ENCODE measurements at regions not wholly inside any gene's neighbourhood (a gene's known extent, or its start where the extent isn't known, plus 50 kb on each side); places are given as distances from the start of the nearest gene placed in this dataset.

DNA sequence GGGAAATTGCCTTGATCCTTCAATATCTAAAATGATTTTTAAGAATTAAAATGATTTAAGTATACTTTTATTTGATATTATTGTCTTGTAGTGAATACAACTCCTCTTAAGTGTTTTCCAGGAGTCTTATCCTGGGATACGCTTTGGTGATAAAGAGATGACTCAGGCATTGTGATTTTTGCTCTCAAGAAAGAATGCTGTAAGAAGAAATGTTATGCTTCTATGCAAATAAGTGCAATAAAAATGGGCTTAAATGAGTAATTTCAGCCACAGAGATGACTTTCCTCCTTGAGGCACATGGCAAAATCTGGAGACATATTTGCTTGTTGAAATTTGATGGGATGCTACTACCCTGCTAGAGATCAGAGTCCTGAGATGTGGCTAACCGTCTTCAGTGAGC, 358.6 kb upstream of the BCHE start:
- TF ChIP-seq, protein P1, sequence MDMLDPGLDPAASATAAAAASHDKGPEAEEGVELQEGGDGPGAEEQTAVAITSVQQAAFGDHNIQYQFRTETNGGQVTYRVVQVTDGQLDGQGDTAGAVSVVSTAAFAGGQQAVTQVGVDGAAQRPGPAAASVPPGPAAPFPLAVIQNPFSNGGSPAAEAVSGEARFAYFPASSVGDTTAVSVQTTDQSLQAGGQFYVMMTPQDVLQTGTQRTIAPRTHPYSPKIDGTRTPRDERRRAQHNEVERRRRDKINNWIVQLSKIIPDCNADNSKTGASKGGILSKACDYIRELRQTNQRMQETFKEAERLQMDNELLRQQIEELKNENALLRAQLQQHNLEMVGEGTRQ (IDR thresholded peaks at IDR 0.05; ENCODE audit: low read depth, low read length): no peak
- TF ChIP-seq CHD1 (IDR thresholded peaks at IDR 0.05; ENCODE audit: low read depth, low read length) (no peak), BHLHE40 (IDR thresholded peaks at IDR 0.05; ENCODE audit: low read depth, low read length) (no peak), SMC3 (IDR thresholded peaks at IDR 0.05; ENCODE audit: low read depth, low read length) (no peak), FOS (IDR thresholded peaks at IDR 0.05; ENCODE audit: low read depth, low read length) (no peak), NFE2L2 (IDR thresholded peaks at IDR 0.05; ENCODE audit: low read depth, low read length) (no peak)
- TF ChIP-seq, protein P2, sequence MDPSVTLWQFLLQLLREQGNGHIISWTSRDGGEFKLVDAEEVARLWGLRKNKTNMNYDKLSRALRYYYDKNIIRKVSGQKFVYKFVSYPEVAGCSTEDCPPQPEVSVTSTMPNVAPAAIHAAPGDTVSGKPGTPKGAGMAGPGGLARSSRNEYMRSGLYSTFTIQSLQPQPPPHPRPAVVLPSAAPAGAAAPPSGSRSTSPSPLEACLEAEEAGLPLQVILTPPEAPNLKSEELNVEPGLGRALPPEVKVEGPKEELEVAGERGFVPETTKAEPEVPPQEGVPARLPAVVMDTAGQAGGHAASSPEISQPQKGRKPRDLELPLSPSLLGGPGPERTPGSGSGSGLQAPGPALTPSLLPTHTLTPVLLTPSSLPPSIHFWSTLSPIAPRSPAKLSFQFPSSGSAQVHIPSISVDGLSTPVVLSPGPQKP (IDR thresholded peaks at IDR 0.05; ENCODE audit: borderline replicate concordance, low read depth, low read length): no peak
- H2BK120ac ChIP-seq (ENCODE audit: low read depth, low read length): no peak overlapping the region
- H2AK5ac ChIP-seq (ENCODE audit: low read depth, low read length): no peak overlapping the region
- no peak overlapping the region for H3K14ac ChIP-seq (replicated peaks; ENCODE audit: low read depth, low read length)
- H3K18ac ChIP-seq (ENCODE audit: low read depth, low read length): no peak overlapping the region
- H3K27ac ChIP-seq (ENCODE audit: insufficient read depth, low read length): no peak overlapping the region
- no peak overlapping the region for H2AFZ ChIP-seq (replicated peaks; ENCODE audit: low read length, poor library complexity)
- H3K4me2 ChIP-seq (ENCODE audit: low read depth, low read length): no peak overlapping the region
- DNase-seq (peak; percentile 4), ATAC-seq (ENCODE audit: low read depth) (no peak)
- no peaks in the 10 kb centered on the region for H3K9me3 ChIP-seq (ENCODE audit: control insufficient read depth, insufficient read depth, low read length)
- H3K4ac ChIP-seq (ENCODE audit: low read depth, low read length): no peak overlapping the region
- in situ Hi-C loops (cut with MboI; ENCODE audit: low sequenced_read_pairs): no loop called here
- H3K4me3 ChIP-seq (ENCODE audit: insufficient read depth, low read depth, low read length): no peak overlapping the region
- BruUV-seq (replicated peaks): no TSS peak
- H3K79me1 ChIP-seq (ENCODE audit: low read depth in 1 of 2, low read length in 2 of 2): no peaks in the 10 kb centered on the region
- dilution Hi-C loops (cut with HindIII; ENCODE audit: low sequenced_read_pairs, unreplicated experiment): no loop called here
- H4K8ac ChIP-seq (ENCODE audit: low read depth in 2 of 2, low read length in 2 of 2): no peak overlapping the region
- no peak overlapping the region for H4K5ac ChIP-seq (ENCODE audit: low read depth, low read length)
- no CpG with 5 or more reads among the region's 2 CpGs for WGBS, 2 experiments (ENCODE audit: extremely low coverage in 2 of 2, insufficient read length in 1 of 2)
- intact Hi-C loops (cut with micrococcal nuclease): no loop called here
- no peak overlapping the region for H3K9ac ChIP-seq (ENCODE audit: low read depth, low read length)
- H2BK20ac ChIP-seq (ENCODE audit: low read depth, low read length): no peak overlapping the region
- ChIA-PET CTCF (no interaction called here), POLR2A (ENCODE audit: unreplicated experiment) (no interaction called here)
- H3K23ac ChIP-seq (ENCODE audit: low read depth, low read length): no peak overlapping the region
- H3K36me3 ChIP-seq (ENCODE audit: control insufficient read depth, insufficient read depth, low read length): no peaks in the 10 kb centered on the region
- no peak overlapping the region for H4K91ac ChIP-seq (ENCODE audit: insufficient read depth, low read depth, low read length)
- no peaks in the 10 kb centered on the region for H3K4me1 ChIP-seq (ENCODE audit: control insufficient read depth, insufficient read depth, low read length)
- no peaks in the 10 kb centered on the region for H3K9me1 ChIP-seq (ENCODE audit: insufficient read depth, low read length)
- no peaks in the 10 kb centered on the region for H4K20me1 ChIP-seq (ENCODE audit: insufficient read depth, low read length)
- H2BK5ac ChIP-seq (ENCODE audit: low read depth, low read length, poor library complexity, severe bottlenecking): no peak overlapping the region
- no peaks in the 10 kb centered on the region for H3K27me3 ChIP-seq (ENCODE audit: control insufficient read depth, insufficient read depth, low read length)
- no peak overlapping the region for H3K56ac ChIP-seq (ENCODE audit: extremely low read depth, insufficient read depth, low read length)
- H2AK9ac ChIP-seq (replicated peaks; ENCODE audit: low read depth, low read length, poor library complexity): no peak overlapping the region
- no peak overlapping the region for H2BK15ac ChIP-seq (ENCODE audit: low read depth, low read length)

All from IMR-90 (cell line).